Sigmoid colon (tissue), 4 donors: ENCODE measurements at regions not wholly inside any gene's neighbourhood (a gene's known extent, or its start where the extent isn't known, plus 50 kb on each side); places are given as distances from the start of the nearest gene placed in this dataset.

Experiments
- EP300 ChIP-seq, 4 donors: sonication (generic); formaldehyde crosslinking; IDR thresholded peaks; one replicate each; pipeline ENCODE4 v1.6.1; 2017; ENCODE audit warnings: antibody characterized with exemption in 4 of 4
- POLR2A ChIP-seq, 2 donors: fragments of 450-650 bp; IDR thresholded peaks; one replicate each; pipeline ENCODE4 v1.6.1; 2016; ENCODE audit warnings: antibody characterized with exemption in 2 of 2, mild to moderate bottlenecking in 2 of 2, moderate library complexity in 2 of 2
- POLR2AphosphoS5 ChIP-seq, 4 donors: sonication (generic); formaldehyde crosslinking; IDR thresholded peaks; one replicate each; pipeline ENCODE4 v1.6.1; 2017; ENCODE audit warnings: antibody characterized with exemption in 4 of 4
- TF ChIP-seq, protein P1 (sequence below), 4 experiments: fragments of 450-650 bp in 3 of 4; fragments of 200-600 bp in 1 of 4; IDR thresholded peaks; one replicate each; pipeline ENCODE4 v1.5.1; 2016 to 2019; ENCODE audit warnings: antibody characterized with exemption in 4 of 4, mild to moderate bottlenecking in 3 of 4, moderate library complexity in 2 of 4

DNA sequence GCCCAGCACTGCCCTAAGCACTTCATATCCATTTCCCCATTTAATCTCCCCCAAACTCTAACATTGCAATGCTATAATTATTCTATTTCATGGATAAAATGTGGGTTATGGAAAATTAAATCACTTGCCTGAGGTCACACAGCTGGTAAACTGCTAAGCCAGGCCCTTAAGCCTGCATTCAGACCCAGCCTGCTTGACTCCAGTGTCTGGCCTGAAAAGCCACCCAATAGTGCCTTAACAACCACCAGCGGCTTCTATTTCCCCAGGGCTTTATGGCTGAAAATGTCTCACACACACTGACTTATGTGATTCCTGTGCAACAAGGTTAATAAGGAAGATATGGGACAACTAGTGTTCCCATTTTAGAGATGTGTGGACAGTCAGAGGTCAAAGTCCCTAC is 178.5 kb upstream of the SNX19 start:
- TF ChIP-seq, protein P1, sequence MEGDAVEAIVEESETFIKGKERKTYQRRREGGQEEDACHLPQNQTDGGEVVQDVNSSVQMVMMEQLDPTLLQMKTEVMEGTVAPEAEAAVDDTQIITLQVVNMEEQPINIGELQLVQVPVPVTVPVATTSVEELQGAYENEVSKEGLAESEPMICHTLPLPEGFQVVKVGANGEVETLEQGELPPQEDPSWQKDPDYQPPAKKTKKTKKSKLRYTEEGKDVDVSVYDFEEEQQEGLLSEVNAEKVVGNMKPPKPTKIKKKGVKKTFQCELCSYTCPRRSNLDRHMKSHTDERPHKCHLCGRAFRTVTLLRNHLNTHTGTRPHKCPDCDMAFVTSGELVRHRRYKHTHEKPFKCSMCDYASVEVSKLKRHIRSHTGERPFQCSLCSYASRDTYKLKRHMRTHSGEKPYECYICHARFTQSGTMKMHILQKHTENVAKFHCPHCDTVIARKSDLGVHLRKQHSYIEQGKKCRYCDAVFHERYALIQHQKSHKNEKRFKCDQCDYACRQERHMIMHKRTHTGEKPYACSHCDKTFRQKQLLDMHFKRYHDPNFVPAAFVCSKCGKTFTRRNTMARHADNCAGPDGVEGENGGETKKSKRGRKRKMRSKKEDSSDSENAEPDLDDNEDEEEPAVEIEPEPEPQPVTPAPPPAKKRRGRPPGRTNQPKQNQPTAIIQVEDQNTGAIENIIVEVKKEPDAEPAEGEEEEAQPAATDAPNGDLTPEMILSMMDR (IDR thresholded peaks at IDR 0.05): no peak
- TF ChIP-seq POLR2A (IDR thresholded peaks at IDR 0.05) (no peak), POLR2AphosphoS5 (IDR thresholded peaks at IDR 0.05) (no peak), EP300 (IDR thresholded peaks at IDR 0.05) (no peak)
